Keratinocyte (primary cell): ENCODE measurements at regions not wholly inside any gene's neighbourhood (a gene's known extent, or its start where the extent isn't known, plus 50 kb on each side); places are given as distances from the start of the nearest gene placed in this dataset.

Experiments used
- DNase-seq: peaks from one replicate; pipeline ENCODE4 v3.0.0-alpha.2; 2011; ENCODE audit warnings: low read depth, missing footprints, low spot score
- FAIRE-seq: peaks from 2 replicates; lab custom pipeline; 2011; peaks lifted over from hg19 to GRCh38; lab: Jason Lieb, UNC
- H2AFZ ChIP-seq: 2 replicates; pipeline ENCODE4 v1.6.0; 2012; ENCODE audit warnings: low read length, control low read depth, inconsistent platforms; ENCODE audit not compliant: control insufficient read depth
- H3K27ac ChIP-seq: 2 replicates; pipeline ENCODE4 v1.5.1; 2011; ENCODE audit warnings: low read length; ENCODE audit not compliant: control insufficient read depth, insufficient read depth
- H3K27me3 ChIP-seq: 3 replicates; pipeline ENCODE4 v1.6.0; 2011; ENCODE audit warnings: low read length; ENCODE audit not compliant: control insufficient read depth, insufficient read depth; ENCODE audit errors: extremely low read depth
- H3K36me3 ChIP-seq, 2 experiments: 2 replicates in 1 of 2; 3 replicates in 1 of 2; pipeline ENCODE4 v1.5.1; 2011; ENCODE audit warnings: low read length in 2 of 2, mild to moderate bottlenecking in 1 of 2; ENCODE audit not compliant: control insufficient read depth in 2 of 2, insufficient read depth in 2 of 2; ENCODE audit errors: extremely low read depth in 1 of 2
- H3K4me1 ChIP-seq: 3 replicates; pipeline ENCODE4 v1.5.1; 2011; ENCODE audit warnings: low read length; ENCODE audit not compliant: control insufficient read depth, insufficient read depth; ENCODE audit errors: extremely low read depth
- H3K4me2 ChIP-seq: 3 replicates; pipeline ENCODE4 v1.6.0; 2011; ENCODE audit warnings: low read depth, low read length; ENCODE audit not compliant: control insufficient read depth, insufficient read depth; ENCODE audit errors: extremely low read depth
- H3K4me3 ChIP-seq, 3 experiments: fragments of 200-600 bp in 1 of 3; sonication (generic) in 1 of 3; 2 replicates in 2 of 3; 3 replicates in 1 of 3; pipeline ENCODE4 v1.5.1; 2011 to 2016; ENCODE audit warnings: low read length in 3 of 3, mild to moderate bottlenecking in 3 of 3, control low read depth in 2 of 3, inconsistent platforms in 1 of 3, low read depth in 1 of 3, mixed read lengths in 1 of 3, mixed run types in 1 of 3, moderate library complexity in 1 of 3; ENCODE audit not compliant: control insufficient read depth in 2 of 3, insufficient read depth in 2 of 3; ENCODE audit errors: extremely low read depth in 1 of 3
- H3K79me2 ChIP-seq: 2 replicates; pipeline ENCODE4 v1.6.0; 2012; ENCODE audit warnings: low read length; ENCODE audit not compliant: control insufficient read depth, insufficient read depth
- H3K9ac ChIP-seq: 3 replicates; pipeline ENCODE4 v1.6.0; 2011; ENCODE audit warnings: low read length; ENCODE audit not compliant: control insufficient read depth, insufficient read depth; ENCODE audit errors: extremely low read depth
- H3K9me1 ChIP-seq: 3 replicates; pipeline ENCODE4 v1.6.0; 2011; ENCODE audit warnings: low read length; ENCODE audit not compliant: control insufficient read depth, insufficient read depth; ENCODE audit errors: extremely low read depth
- H3K9me3 ChIP-seq: 2 replicates; pipeline ENCODE4 v1.5.1; 2012; ENCODE audit warnings: low read depth, low read length; ENCODE audit not compliant: control insufficient read depth
- H4K20me1 ChIP-seq: 3 replicates; pipeline ENCODE4 v1.6.0; 2011; ENCODE audit warnings: low read length; ENCODE audit not compliant: control insufficient read depth, insufficient read depth; ENCODE audit errors: extremely low read depth
- CTCF ChIP-seq, 3 experiments: IDR thresholded peaks in 1 of 3; conservative IDR thresholded peaks in 1 of 3; optimal IDR thresholded peaks in 1 of 3; 2 replicates in 2 of 3; 3 replicates in 1 of 3; pipeline versions ENCODE3 to v1.5.1; 2011; ENCODE audit warnings: low read length in 3 of 3, mild to moderate bottlenecking in 3 of 3, moderate library complexity in 2 of 3, control low read depth in 1 of 3, inconsistent platforms in 1 of 3; ENCODE audit not compliant: insufficient read depth in 2 of 3; ENCODE audit errors: extremely low read depth in 1 of 3
- EZH2 ChIP-seq: IDR thresholded peaks from one replicate; pipeline ENCODE4 v1.6.1; 2012; ENCODE audit warnings: inconsistent platforms, mild to moderate bottlenecking, low read length, moderate library complexity
- dilution Hi-C: fragments of 300-500 bp; cut with MboI; formaldehyde crosslinking; loops from one replicate; pipeline ENCODE4 v1.7.0; 2020; ENCODE audit warnings: low sequenced_read_pairs; ENCODE audit not compliant: extremely low pct_ligation_motif_present

DNA sequence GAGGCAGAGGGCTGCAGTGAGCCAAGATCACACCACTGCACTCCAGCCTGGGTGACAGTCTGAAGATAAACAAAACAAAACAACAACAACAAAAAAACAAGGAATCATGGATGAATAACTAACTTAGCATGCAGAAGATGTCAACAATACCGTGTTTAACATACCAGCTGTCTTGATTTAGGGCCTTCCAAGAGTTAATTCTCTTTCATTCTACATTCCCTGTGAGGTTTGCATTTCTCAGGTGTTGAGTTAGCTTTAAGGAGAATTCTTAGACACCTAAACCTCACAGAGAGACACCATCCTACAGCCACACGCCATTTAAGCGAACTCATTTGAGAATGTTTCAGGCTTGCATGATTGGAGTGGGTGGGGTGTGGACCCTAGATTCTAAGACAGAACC is 363.1 kb upstream of the RUNX1 start:
- Histone ChIP-seq H3K4me3 (no peak overlapping the region), H3K4me1 (no peaks in the 10 kb centered on the region), H4K20me1 (no peaks in the 10 kb centered on the region), H3K27ac (no peak overlapping the region), H3K9ac (no peak overlapping the region), H3K79me2 (no peaks in the 10 kb centered on the region), H3K36me3 (no peaks in the 10 kb centered on the region), H3K9me1 (no peaks in the 10 kb centered on the region), H3K27me3 (no peaks in the 10 kb centered on the region), H3K9me3 (no peaks in the 10 kb centered on the region), H2AFZ (no peak overlapping the region), H3K4me2 (no peak overlapping the region)
- dilution Hi-C loops, result no loop called here
- no peak for TF ChIP-seq EZH2
- no peak for FAIRE-seq
- DNase-seq, result no peak

GRCh38 chr21:35411434-35411833 is 362.3 kb upstream of the RUNX1 start:
- DNase-seq (no peak), FAIRE-seq (no peak)
- Histone ChIP-seq H3K27me3 (no peaks in the 10 kb centered on the region), H3K79me2 (no peaks in the 10 kb centered on the region), H4K20me1 (no peaks in the 10 kb centered on the region), H3K4me1 (no peaks in the 10 kb centered on the region), H3K4me2 (no peak overlapping the region), H3K36me3 (no peaks in the 10 kb centered on the region), H3K9me1 (no peaks in the 10 kb centered on the region), H3K9ac (no peak overlapping the region), H3K9me3 (no peaks in the 10 kb centered on the region), H3K4me3 (no peak overlapping the region), H3K27ac (no peak overlapping the region), H2AFZ (no peak overlapping the region)
- dilution Hi-C loops, result no loop called here
- TF ChIP-seq EZH2, result no peak
- no peak for TF ChIP-seq CTCF (optimal IDR thresholded peaks at IDR 0.05 in 1 of 3, IDR thresholded peaks at IDR 0.05 in 1 of 3, conservative IDR thresholded peaks at IDR 0.05 in 1 of 3; ENCODE audit: extremely low read depth in 1 of 3, insufficient read depth in 2 of 3, low read length in 3 of 3)

- H3K9ac ChIP-seq, result no peak overlapping the region
- H3K4me1 ChIP-seq, result no peaks in the 10 kb centered on the region
- no peak for TF ChIP-seq CTCF (optimal IDR thresholded peaks at IDR 0.05 in 1 of 3, IDR thresholded peaks at IDR 0.05 in 1 of 3, conservative IDR thresholded peaks at IDR 0.05 in 1 of 3; ENCODE audit: extremely low read depth in 1 of 3, insufficient read depth in 2 of 3, low read length in 3 of 3)
- no peak for TF ChIP-seq EZH2
- no peaks in the 10 kb centered on the region for H3K9me3 ChIP-seq
- dilution Hi-C loops, result no loop called here
- no peak overlapping the region for H2AFZ ChIP-seq
- no peak for FAIRE-seq
- no peaks in the 10 kb centered on the region for H3K27me3 ChIP-seq
- H3K4me3 ChIP-seq, result no peak overlapping the region
- H3K4me2 ChIP-seq, result no peak overlapping the region
- H3K27ac ChIP-seq, result no peak overlapping the region
- no peaks in the 10 kb centered on the region for H4K20me1 ChIP-seq
- no peak for DNase-seq
- no peaks in the 10 kb centered on the region for H3K36me3 ChIP-seq
- no peaks in the 10 kb centered on the region for H3K9me1 ChIP-seq
- no peaks in the 10 kb centered on the region for H3K79me2 ChIP-seq
These were observed 361.6 kb upstream of the RUNX1 start for GRCh38 chr21:35410656-35411055.
